ENCODE measurements at regions not wholly inside any gene's neighbourhood (a gene's known extent, or its start where the extent isn't known, plus 50 kb on each side); places are given as distances from the start of the nearest gene placed in this dataset.

GRCh38 chr1:229945795-229946194 is 121.2 kb upstream of the GALNT2 start:
- intact Hi-C loops (cut with DNase I; ENCODE audit: low total_unique reads): no loop called here

DNA sequence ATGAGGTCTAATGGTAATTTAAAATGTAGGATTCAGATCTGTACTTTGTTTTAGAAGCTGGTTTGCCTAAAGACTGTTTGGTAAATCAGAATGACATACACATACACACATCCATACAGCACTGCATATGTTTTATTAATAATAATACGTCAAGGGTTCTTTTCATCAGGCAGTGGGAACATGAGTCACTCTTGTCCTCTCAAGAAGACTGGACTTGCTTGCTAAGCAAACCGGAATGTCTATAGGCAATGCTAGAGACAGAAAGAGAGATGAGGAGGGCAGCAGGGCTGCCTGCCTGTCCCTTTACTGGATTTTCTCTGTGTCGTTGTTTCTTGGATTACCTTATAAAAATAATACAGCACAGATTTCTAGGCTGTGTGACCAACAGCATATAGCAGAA is 119.1 kb upstream of the GALNT2 start:
- Histone ChIP-seq H3K4me3 (no peak overlapping the region), H3K9me3 (no peaks in the 10 kb centered on the region), H3K4me1 (no peaks in the 10 kb centered on the region), H3K27me3 (peaks cover 0 to 4% of the 10 kb centered on the region in 2 donors), H3K36me3 (no peaks in the 10 kb centered on the region), H3K27ac (no peak overlapping the region)
- no peak for DNase-seq
- TF ChIP-seq, protein P1, sequence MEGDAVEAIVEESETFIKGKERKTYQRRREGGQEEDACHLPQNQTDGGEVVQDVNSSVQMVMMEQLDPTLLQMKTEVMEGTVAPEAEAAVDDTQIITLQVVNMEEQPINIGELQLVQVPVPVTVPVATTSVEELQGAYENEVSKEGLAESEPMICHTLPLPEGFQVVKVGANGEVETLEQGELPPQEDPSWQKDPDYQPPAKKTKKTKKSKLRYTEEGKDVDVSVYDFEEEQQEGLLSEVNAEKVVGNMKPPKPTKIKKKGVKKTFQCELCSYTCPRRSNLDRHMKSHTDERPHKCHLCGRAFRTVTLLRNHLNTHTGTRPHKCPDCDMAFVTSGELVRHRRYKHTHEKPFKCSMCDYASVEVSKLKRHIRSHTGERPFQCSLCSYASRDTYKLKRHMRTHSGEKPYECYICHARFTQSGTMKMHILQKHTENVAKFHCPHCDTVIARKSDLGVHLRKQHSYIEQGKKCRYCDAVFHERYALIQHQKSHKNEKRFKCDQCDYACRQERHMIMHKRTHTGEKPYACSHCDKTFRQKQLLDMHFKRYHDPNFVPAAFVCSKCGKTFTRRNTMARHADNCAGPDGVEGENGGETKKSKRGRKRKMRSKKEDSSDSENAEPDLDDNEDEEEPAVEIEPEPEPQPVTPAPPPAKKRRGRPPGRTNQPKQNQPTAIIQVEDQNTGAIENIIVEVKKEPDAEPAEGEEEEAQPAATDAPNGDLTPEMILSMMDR (IDR thresholded peaks at IDR 0.05): no peak
- intact Hi-C loops (cut with DNase I; ENCODE audit: low total_unique reads): no loop called here

More at GRCh38 chr1:229945795-229946194, 121.2 kb upstream of the GALNT2 start:
- H3K36me3 ChIP-seq: no peaks in the 10 kb centered on the region
- no peaks in the 10 kb centered on the region for H3K4me1 ChIP-seq
- H3K27me3 ChIP-seq: peaks cover 0 to 4% of the 10 kb centered on the region in 2 donors
- H3K27ac ChIP-seq: no peak overlapping the region
- no peak for DNase-seq
- H3K4me3 ChIP-seq: no peak overlapping the region
- TF ChIP-seq, protein P1 (IDR thresholded peaks at IDR 0.05): no peak
- H3K9me3 ChIP-seq: no peaks in the 10 kb centered on the region

DNA sequence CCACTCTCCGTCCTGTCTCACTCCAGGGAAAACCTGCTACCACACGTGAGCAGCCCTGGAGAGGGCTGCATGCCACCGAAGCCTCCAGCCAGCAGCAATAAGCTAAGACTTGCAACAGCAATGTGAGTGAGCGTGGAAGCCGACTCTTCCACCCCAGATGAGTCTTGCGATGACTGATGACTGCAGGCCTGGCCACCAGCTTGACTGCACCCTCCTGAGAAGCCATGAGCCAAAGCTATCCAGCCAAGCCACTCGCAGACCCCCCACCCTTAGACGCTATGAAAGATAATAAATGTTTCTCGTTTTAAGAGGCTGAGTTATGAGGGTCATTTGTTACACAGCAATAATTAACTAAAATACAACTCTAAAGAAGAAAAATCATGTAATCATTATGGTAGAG is 118.6 kb upstream of the GALNT2 start:
- Histone ChIP-seq H3K27me3 (peaks cover 0 to 6% of the 10 kb centered on the region in 2 donors), H3K4me1 (no peaks in the 10 kb centered on the region), H3K9me3 (no peaks in the 10 kb centered on the region), H3K4me3 (no peak overlapping the region), H3K36me3 (no peaks in the 10 kb centered on the region), H3K27ac (no peak overlapping the region)
- TF ChIP-seq, protein P1 (IDR thresholded peaks at IDR 0.05): no peak
- intact Hi-C loops (cut with DNase I; ENCODE audit: low total_unique reads): no loop called here
- no peak for DNase-seq

DNA sequence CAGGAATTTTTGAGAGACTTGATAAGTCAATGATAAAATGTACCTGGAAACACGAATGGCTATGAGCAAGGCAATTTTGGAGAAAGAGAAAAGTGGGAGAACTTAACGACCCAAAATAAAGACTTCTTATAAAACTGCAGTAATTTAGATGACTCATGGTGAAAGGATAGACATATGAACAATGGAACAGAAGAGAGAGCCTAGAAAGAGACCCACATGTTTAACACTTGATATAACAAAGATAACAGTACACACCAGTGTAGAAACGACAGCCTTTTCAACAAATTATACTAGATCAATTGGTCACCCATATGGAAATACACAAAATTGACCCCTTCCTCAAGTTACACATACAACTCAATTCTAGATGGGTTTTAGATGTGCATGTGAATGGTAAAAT is 117.5 kb upstream of the GALNT2 start:
- Histone ChIP-seq H3K4me1 (no peaks in the 10 kb centered on the region), H3K9me3 (no peaks in the 10 kb centered on the region), H3K4me3 (no peak overlapping the region), H3K27me3 (peaks cover 0 to 6% of the 10 kb centered on the region in 2 donors), H3K27ac (no peak overlapping the region), H3K36me3 (no peaks in the 10 kb centered on the region)
- intact Hi-C loops (cut with DNase I; ENCODE audit: low total_unique reads): no loop called here
- DNase-seq: no peak
- TF ChIP-seq, protein P1 (IDR thresholded peaks at IDR 0.05): no peak

DNA sequence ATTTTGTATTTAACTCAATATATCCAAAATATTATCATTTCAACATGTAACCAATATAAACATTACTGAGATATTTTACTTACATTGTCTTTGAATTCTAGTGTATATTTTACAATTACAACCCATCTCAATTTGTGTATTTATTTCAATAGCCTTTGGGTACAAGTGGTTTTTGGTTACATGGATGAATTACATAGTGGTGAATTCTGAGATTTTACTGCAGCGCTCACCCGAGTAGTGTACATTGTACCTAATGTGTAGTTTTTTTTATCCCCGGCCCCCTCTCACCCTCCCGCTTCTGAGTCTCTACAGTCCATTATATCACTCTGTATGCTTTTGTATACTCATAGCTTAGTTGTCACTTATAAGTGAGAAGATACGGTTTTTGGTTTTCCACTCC is 117.0 kb upstream of the GALNT2 start:
- TF ChIP-seq, protein P1 (IDR thresholded peaks at IDR 0.05): no peak
- H3K9me3 ChIP-seq: no peaks in the 10 kb centered on the region
- peaks cover 0 to 6% of the 10 kb centered on the region in 2 donors for H3K27me3 ChIP-seq
- no peaks in the 10 kb centered on the region for H3K36me3 ChIP-seq
- no peak for DNase-seq
- H3K4me3 ChIP-seq: no peak overlapping the region
- H3K4me1 ChIP-seq: no peaks in the 10 kb centered on the region
- intact Hi-C loops (cut with DNase I; ENCODE audit: low total_unique reads): no loop called here
- no peak overlapping the region for H3K27ac ChIP-seq

DNA sequence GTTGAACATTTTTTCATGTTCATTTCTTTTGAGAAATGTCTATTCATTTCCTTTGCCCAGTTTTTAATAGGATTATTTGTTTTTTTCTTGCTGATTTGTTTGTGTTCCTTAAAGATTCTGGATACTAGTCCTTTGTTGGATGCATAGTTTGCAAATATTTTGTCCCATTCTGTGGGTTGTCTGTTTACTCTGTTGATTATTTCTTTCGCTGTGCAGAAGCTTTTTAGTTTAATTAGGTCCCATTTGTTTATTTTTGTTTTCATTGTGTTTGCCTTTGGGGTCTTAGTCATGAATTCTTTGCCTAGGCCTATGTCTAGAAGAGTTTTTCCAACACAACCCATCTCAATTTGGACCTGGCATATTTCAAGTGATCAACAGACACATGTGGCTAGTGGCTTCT is 116.1 kb upstream of the GALNT2 start:
- intact Hi-C loops (cut with DNase I; ENCODE audit: low total_unique reads): no loop called here
- DNase-seq: no peak
- Histone ChIP-seq H3K27me3 (peaks cover 0 to 6% of the 10 kb centered on the region in 2 donors), H3K4me1 (no peaks in the 10 kb centered on the region), H3K36me3 (no peaks in the 10 kb centered on the region), H3K9me3 (no peaks in the 10 kb centered on the region), H3K4me3 (no peak overlapping the region), H3K27ac (no peak overlapping the region)
- TF ChIP-seq, protein P1 (IDR thresholded peaks at IDR 0.05): no peak
